CD1c-positive myeloid dendritic cell (primary cell): ENCODE measurements at regions not wholly inside any gene's neighbourhood (a gene's known extent, or its start where the extent isn't known, plus 50 kb on each side); places are given as distances from the start of the nearest gene placed in this dataset.

Experiments used
- DNase-seq: peaks from one replicate; pipeline ENCODE4 v3.0.0-alpha.2; 2016; ENCODE audit errors: extremely low spot score

DNA sequence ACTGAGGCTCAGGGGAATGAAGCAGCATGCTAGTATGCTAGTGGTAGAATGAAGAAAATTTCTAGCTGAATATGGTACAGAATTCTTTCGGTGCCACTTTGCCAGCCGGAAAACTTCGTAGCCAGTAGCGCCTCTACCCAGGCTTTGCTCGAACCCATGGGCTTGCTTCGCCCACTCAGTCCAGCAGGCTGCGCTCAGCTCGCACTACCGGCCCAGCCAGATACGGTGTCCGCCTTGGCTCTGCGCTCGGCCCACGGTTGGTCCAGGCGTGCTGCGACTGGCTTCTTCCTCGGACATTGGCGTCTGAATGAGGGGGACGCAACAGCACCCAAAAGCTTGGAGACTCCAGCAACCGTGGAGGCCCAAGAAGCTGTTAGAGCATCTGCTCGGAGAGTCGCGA is 372.5 kb upstream of the CDH8 start:
- no peak for DNase-seq

DNA sequence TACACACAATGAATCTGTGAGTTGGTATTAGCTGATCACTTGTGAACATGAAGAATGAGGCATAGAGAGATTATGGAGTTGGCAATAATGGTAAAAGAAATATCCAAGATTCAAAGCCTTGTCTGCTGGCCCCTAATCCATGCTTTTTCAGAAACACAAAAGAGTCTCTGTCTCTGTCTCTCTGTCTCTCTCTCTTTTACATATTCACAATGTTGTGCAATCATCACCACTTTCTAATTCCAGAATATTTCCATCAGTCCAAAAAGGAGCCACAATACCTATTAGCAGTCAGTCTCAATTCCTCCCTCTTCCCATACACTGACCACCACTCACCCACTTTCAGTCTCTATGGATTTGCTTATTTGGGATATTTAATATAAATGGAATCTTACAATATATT is 370.1 kb upstream of the CDH8 start:
- no peak for DNase-seq

GRCh38 chr16:62404842-62405611 is 368.8 kb upstream of the CDH8 start:
- no peak for DNase-seq

- no peak for DNase-seq
These were observed 356.5 kb upstream of the CDH8 start for GRCh38 chr16:62392698-62393097.

GRCh38 chr16:62391940-62392339 is 355.7 kb upstream of the CDH8 start:
- no peak for DNase-seq

DNA sequence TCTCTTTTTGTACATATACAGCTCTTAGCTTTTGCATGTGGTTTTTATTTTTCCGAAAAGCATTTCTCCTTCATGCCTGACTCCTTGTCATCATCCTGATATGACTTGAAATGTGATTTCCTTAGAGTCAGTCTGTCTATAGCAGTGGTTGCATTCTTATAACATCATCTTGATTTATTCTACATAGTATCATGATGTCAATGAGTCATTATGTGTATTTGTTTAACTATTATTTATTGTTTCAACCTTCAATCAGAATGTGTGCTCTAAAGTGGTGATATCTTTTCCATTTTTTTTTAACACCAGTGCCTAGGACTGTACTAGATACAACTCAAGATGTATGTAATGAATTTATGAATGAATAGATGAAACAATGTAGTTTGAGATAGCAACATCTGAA is 354.9 kb upstream of the CDH8 start:
- DNase-seq, result no peak

DNA sequence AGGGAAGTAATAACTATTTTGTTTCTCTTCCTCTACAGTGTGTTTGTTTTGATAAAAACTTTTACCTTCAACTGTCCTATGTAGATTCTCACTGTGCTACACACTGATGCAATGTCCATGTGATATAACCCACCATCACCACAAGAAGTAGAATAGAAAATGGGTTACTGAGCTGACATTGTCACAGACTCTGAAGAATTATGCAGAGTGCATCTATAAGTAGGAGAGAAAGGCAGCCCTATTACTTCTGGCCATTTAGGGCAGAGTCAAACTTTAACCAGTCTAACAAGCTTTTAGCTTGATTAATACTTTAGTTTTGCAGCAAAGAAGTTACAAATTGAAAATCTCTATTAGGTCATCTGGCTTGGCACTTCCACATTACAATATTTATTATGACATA is 354.0 kb upstream of the CDH8 start:
- DNase-seq, result no peak

DNA sequence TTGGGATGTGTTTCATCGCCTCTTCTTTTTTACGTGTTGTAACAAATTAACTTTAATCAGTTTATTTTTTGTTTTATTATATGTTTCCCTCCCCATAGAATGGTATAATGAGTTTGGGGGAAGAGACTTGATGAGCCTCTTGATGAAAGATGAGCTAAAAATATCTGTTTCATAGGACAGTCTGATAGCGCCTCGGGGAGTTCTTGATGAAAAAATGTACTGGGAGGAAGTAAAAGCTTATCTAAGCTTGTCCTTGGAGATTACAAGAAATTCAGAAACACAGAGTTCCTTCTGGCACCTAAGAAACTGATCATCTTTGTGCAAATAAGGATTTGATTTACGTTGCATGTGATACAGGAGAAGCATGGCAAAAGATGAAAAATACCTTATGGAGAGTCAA is 350.2 kb upstream of the CDH8 start:
- no peak for DNase-seq

DNA sequence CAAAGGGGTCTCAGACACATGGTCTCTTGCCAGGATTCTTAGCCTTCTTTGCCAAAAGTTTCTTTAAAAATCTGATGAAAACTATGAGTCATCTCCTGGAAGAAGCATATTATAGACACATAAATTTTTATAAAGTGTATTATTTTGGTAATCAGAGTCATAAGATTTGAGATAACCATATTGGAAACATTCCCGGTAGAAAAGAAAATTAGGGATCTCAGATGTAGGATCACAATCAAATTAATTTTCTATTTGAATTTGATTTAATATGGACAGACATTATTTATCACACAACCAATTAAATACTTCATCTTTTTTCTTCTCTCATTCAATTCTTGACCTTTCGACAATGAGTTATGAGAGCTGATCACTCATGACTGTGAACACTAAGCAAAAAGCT is 347.7 kb upstream of the CDH8 start:
- no peak for DNase-seq

DNA sequence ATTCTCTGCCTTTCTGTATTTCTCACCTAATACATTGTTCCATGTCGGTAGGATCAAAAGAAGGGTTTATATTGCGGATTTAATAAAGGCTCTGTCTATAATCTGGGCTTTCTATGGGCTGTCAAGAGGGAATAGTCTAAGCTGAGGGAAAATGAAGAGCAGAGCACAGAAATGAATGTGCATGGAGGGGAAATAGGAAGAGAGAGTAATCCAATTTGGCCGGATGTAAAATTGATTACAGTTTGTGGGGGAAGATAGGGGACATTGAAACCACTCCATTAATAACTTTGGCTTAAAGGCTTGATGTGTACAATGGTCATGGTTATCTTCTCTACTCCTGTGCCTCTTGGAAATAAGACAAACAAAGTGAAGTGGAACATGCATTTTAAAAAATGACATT is 334.2 kb upstream of the CDH8 start:
- no peak for DNase-seq

- DNase-seq, result no peak
These were observed 327.3 kb upstream of the CDH8 start for GRCh38 chr16:62363501-62363900.

GRCh38 chr16:62353355-62353754 is 317.1 kb upstream of the CDH8 start:
- no peak for DNase-seq

DNA sequence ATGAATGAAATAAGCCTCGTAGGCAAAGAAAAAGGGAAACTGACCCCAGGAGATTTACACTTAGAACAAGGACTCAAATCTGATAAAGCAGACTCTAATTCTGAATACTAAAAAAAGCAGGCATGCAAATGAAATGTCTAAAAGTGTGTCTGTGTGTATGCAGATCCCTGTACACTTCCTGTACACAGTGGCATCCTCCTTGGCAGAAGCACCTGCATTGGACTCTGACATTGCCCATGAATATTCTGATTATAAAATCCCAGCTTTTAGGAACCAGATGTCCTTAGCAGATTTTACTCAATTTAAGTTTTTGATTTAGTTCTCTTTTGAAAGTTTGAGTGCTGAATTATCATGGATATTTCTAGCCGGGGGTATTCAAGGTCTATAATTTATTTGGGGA is 306.0 kb upstream of the CDH8 start:
- DNase-seq, result no peak

- no peak for DNase-seq
These were observed 299.1 kb upstream of the CDH8 start for GRCh38 chr16:62335356-62335755.

- DNase-seq, result no peak
These were observed 285.4 kb upstream of the CDH8 start for GRCh38 chr16:62321606-62322005.

GRCh38 chr16:62298600-62298999 is 262.4 kb upstream of the CDH8 start:
- DNase-seq, result no peak

- DNase-seq, result no peak
These were observed 258.2 kb upstream of the CDH8 start for GRCh38 chr16:62294213-62294972.

GRCh38 chr16:62288990-62289629 is 252.9 kb upstream of the CDH8 start:
- no peak for DNase-seq

- DNase-seq, result no peak
These were observed 244.3 kb upstream of the CDH8 start for GRCh38 chr16:62280506-62280905.

GRCh38 chr16:62277942-62278341 is 241.7 kb upstream of the CDH8 start:
- no peak for DNase-seq

- no peak for DNase-seq
These were observed 240.4 kb upstream of the CDH8 start for GRCh38 chr16:62276637-62277036.

DNA sequence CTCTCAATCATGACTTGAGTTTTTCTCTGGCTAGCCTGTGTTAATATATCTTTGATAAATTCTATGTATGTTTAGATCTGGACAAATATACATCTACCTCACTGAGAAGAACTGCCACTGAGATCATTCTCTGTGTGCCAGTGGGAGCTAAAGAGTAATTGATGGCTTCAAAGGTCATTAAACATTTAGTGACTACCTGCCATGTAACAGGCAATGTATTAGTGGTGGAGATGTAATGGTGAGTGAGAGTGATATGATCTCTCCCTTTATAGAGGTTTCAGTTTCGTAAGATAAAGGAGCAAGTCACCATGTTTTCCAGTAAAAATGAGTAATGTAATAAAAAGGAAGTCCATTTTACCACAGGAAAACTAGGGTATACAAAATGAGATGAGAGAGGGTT is 235.8 kb upstream of the CDH8 start:
- no peak for DNase-seq

DNA sequence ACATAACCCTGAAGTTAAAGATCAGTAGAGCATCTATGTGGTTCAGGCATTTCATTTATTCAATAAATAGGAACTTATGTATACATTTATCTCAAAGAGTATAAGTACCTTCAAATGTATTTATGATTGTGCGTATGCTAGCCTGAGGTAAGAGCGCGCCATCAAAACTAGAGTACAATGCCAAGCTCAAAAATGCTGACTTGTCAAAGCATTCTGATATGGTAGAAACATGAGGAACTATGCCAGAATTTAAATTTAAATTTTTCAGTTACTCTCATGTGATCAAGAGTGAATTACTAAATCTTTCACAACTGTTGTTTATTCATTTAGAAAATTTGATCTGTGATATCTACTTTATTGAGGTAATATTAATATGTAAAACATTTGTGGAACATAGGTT is 225.5 kb upstream of the CDH8 start:
- no peak for DNase-seq
